ENCODE measurements at regions not wholly inside any gene's neighbourhood (a gene's known extent, or its start where the extent isn't known, plus 50 kb on each side); places are given as distances from the start of the nearest gene placed in this dataset.
"Not testable (repeated sequence)": the region's sequence is repeated elsewhere in the genome, so short reads cannot be mapped to it uniquely, and the experiment has no call there.

GRCh38 chr2:166768393-166769123 is 119.7 kb upstream of the XIRP2 start:
- no peak for TF ChIP-seq CTCF (IDR thresholded peaks at IDR 0.05; ENCODE audit: extremely low read depth, insufficient read depth, missing control alignments)
- no peak for DNase-seq (ENCODE audit: low spot score)
- in situ Hi-C loops (cut with MboI; ENCODE audit: low pct_unique_long_range_greater_than_20kb, low sequenced_read_pairs, unreplicated experiment), result no loop called here

- DNase-seq (ENCODE audit: low spot score); in situ Hi-C loops (cut with MboI; ENCODE audit: low pct_unique_long_range_greater_than_20kb, low sequenced_read_pairs, unreplicated experiment): not testable (repeated sequence)
Measured at GRCh38 chr2:166766769-166767322, 121.4 kb upstream of the XIRP2 start.

- in situ Hi-C loops (cut with MboI; ENCODE audit: low pct_unique_long_range_greater_than_20kb, low sequenced_read_pairs, unreplicated experiment), result no loop called here
- TF ChIP-seq CTCF (IDR thresholded peaks at IDR 0.05; ENCODE audit: extremely low read depth, insufficient read depth, missing control alignments), result no peak
- DNase-seq (ENCODE audit: low spot score), result no peak
Measured at GRCh38 chr2:166766220-166766619, 122.1 kb upstream of the XIRP2 start.

GRCh38 chr2:166765141-166765540 is 123.1 kb upstream of the XIRP2 start:
- DNase-seq (ENCODE audit: low spot score), result no peak
- TF ChIP-seq CTCF (IDR thresholded peaks at IDR 0.05; ENCODE audit: extremely low read depth, insufficient read depth, missing control alignments), result no peak
- in situ Hi-C loops (cut with MboI; ENCODE audit: low pct_unique_long_range_greater_than_20kb, low sequenced_read_pairs, unreplicated experiment), result no loop called here

GRCh38 chr2:166764702-166765101 is 123.6 kb upstream of the XIRP2 start:
- in situ Hi-C loops (cut with MboI; ENCODE audit: low pct_unique_long_range_greater_than_20kb, low sequenced_read_pairs, unreplicated experiment), result no loop called here
- DNase-seq (ENCODE audit: low spot score), result no peak
- no peak for TF ChIP-seq CTCF (IDR thresholded peaks at IDR 0.05; ENCODE audit: extremely low read depth, insufficient read depth, missing control alignments)

- DNase-seq (ENCODE audit: low spot score), result no peak
- TF ChIP-seq CTCF (IDR thresholded peaks at IDR 0.05; ENCODE audit: extremely low read depth, insufficient read depth, missing control alignments), result no peak
Measured at GRCh38 chr2:166764216-166764615, 124.1 kb upstream of the XIRP2 start.

GRCh38 chr2:166762746-166763145 is 125.5 kb upstream of the XIRP2 start:
- no peak for TF ChIP-seq CTCF (IDR thresholded peaks at IDR 0.05; ENCODE audit: extremely low read depth, insufficient read depth, missing control alignments)
- in situ Hi-C loops (cut with MboI; ENCODE audit: low pct_unique_long_range_greater_than_20kb, low sequenced_read_pairs, unreplicated experiment), result no loop called here
- no peak for DNase-seq (ENCODE audit: low spot score)

More at GRCh38 chr2:166764216-166764615, 124.1 kb upstream of the XIRP2 start:
- in situ Hi-C loops (cut with MboI; ENCODE audit: low pct_unique_long_range_greater_than_20kb, low sequenced_read_pairs, unreplicated experiment), result no loop called here

Measured in GM13977 (cell line).